SK-N-MC (cell line): ENCODE measurements at regions not wholly inside any gene's neighbourhood (a gene's known extent, or its start where the extent isn't known, plus 50 kb on each side); places are given as distances from the start of the nearest gene placed in this dataset.

Experiments
- DNase-seq: peaks from one replicate; pipeline ENCODE4 v3.0.0-alpha.2; 2011; ENCODE audit warnings: low read depth, low spot score
- H3K27ac ChIP-seq: fragments of 200-600 bp; sonication (generic); 2 replicates; pipeline ENCODE4 v1.5.1; 2016; ENCODE audit warnings: mixed run types
- H3K36me3 ChIP-seq: fragments of 200-600 bp; sonication (generic); 2 replicates; pipeline ENCODE4 v1.6.1; 2017; ENCODE audit warnings: antibody characterized with exemption, low read length, mixed read lengths; ENCODE audit not compliant: insufficient read depth
- H3K4me3 ChIP-seq: fragments of 200-600 bp; sonication (generic); 2 replicates; pipeline ENCODE4 v1.5.1; 2016
- H3K9ac ChIP-seq: fragments of 200-600 bp; sonication (generic); 2 replicates; pipeline ENCODE4 v1.8.0; 2017; ENCODE audit warnings: mixed run types, mixed read lengths; ENCODE audit not compliant: insufficient read length
- H3K9me3 ChIP-seq: fragments of 200-600 bp; sonication (generic); 2 replicates; pipeline ENCODE4 v1.6.1; 2017; ENCODE audit warnings: low read depth, mild to moderate bottlenecking, antibody characterized with exemption, low read length, moderate library complexity, mixed read lengths
- EZH2 ChIP-seq: fragments of 200-600 bp; sonication (generic); IDR thresholded peaks from one replicate; pipeline ENCODE4 v1.6.1; 2017; ENCODE audit warnings: antibody characterized with exemption
- FOXP2 ChIP-seq: optimal IDR thresholded peaks from 2 replicates; pipeline ENCODE3; 2011; ENCODE audit warnings: mild to moderate bottlenecking, moderate library complexity; ENCODE audit not compliant: insufficient read depth; ENCODE audit errors: extremely low read length, control extremely low read depth
- POLR2AphosphoS5 ChIP-seq: IDR thresholded peaks from 2 replicates; pipeline ENCODE4 v1.6.1; 2012; ENCODE audit warnings: mild to moderate bottlenecking, low read depth, low read length, borderline replicate concordance

GRCh38 chr6:92281571-92282076 is 1137.7 kb downstream of the EPHA7 start:
- TF ChIP-seq EZH2: no peak
- no peak for TF ChIP-seq POLR2AphosphoS5
- no peak for TF ChIP-seq FOXP2
- no peaks in the 10 kb centered on the region for H3K36me3 ChIP-seq
- no peaks in the 10 kb centered on the region for H3K9me3 ChIP-seq
- no peak overlapping the region for H3K27ac ChIP-seq
- no peak for DNase-seq
- no peak overlapping the region for H3K9ac ChIP-seq
- H3K4me3 ChIP-seq: no peak overlapping the region

- Histone ChIP-seq H3K27ac (no peak overlapping the region), H3K4me3 (no peak overlapping the region), H3K9me3 (no peaks in the 10 kb centered on the region), H3K9ac (no peak overlapping the region), H3K36me3 (no peaks in the 10 kb centered on the region)
- TF ChIP-seq FOXP2: no peak
- TF ChIP-seq POLR2AphosphoS5: no peak
- DNase-seq: no peak
Observed at GRCh38 chr6:92275150-92275549, 1144.2 kb downstream of the EPHA7 start.

- no peak for DNase-seq
- TF ChIP-seq POLR2AphosphoS5: no peak
- TF ChIP-seq FOXP2: no peak
- TF ChIP-seq EZH2: no peak
- Histone ChIP-seq H3K36me3 (no peaks in the 10 kb centered on the region), H3K27ac (no peak overlapping the region), H3K9me3 (no peaks in the 10 kb centered on the region), H3K4me3 (no peak overlapping the region), H3K9ac (no peak overlapping the region)
Observed at GRCh38 chr6:92274588-92274987, 1144.8 kb downstream of the EPHA7 start.

- Histone ChIP-seq H3K9me3 (no peaks in the 10 kb centered on the region), H3K27ac (no peak overlapping the region), H3K4me3 (no peak overlapping the region), H3K9ac (no peak overlapping the region), H3K36me3 (no peaks in the 10 kb centered on the region)
- DNase-seq: no peak
- no peak for TF ChIP-seq EZH2
- no peak for TF ChIP-seq POLR2AphosphoS5
- no peak for TF ChIP-seq FOXP2
Observed at GRCh38 chr6:92273694-92274093, 1145.7 kb downstream of the EPHA7 start.

- TF ChIP-seq EZH2: no peak
- TF ChIP-seq POLR2AphosphoS5: no peak
- TF ChIP-seq FOXP2: no peak
- DNase-seq: no peak
- Histone ChIP-seq H3K36me3 (no peaks in the 10 kb centered on the region), H3K9ac (no peak overlapping the region), H3K4me3 (no peak overlapping the region), H3K9me3 (no peaks in the 10 kb centered on the region), H3K27ac (no peak overlapping the region)
Observed at GRCh38 chr6:92271091-92271490, 1148.3 kb downstream of the EPHA7 start.

- TF ChIP-seq POLR2AphosphoS5: no peak
- no peak for TF ChIP-seq FOXP2
- Histone ChIP-seq H3K4me3 (no peak overlapping the region), H3K9me3 (no peaks in the 10 kb centered on the region), H3K9ac (no peak overlapping the region), H3K36me3 (no peaks in the 10 kb centered on the region), H3K27ac (no peak overlapping the region)
- DNase-seq: no peak
Observed at GRCh38 chr6:92270365-92270764, 1149.0 kb downstream of the EPHA7 start.

- H3K36me3 ChIP-seq: no peaks in the 10 kb centered on the region
- no peak for TF ChIP-seq EZH2
- TF ChIP-seq POLR2AphosphoS5: no peak
- no peak for TF ChIP-seq FOXP2
- no peak for DNase-seq
- no peaks in the 10 kb centered on the region for H3K9me3 ChIP-seq
- H3K9ac ChIP-seq: no peak overlapping the region
- H3K27ac ChIP-seq: no peak overlapping the region
- no peak overlapping the region for H3K4me3 ChIP-seq
Observed at GRCh38 chr6:92267335-92267734, 1152.0 kb downstream of the EPHA7 start.

GRCh38 chr6:92263864-92264263 is 1155.5 kb downstream of the EPHA7 start:
- Histone ChIP-seq H3K9ac (no peak overlapping the region), H3K27ac (no peak overlapping the region), H3K4me3 (no peak overlapping the region), H3K9me3 (no peaks in the 10 kb centered on the region), H3K36me3 (no peaks in the 10 kb centered on the region)
- no peak for TF ChIP-seq POLR2AphosphoS5
- no peak for TF ChIP-seq EZH2
- TF ChIP-seq FOXP2: no peak
- no peak for DNase-seq

- H3K27ac ChIP-seq: no peak overlapping the region
- H3K9ac ChIP-seq: no peak overlapping the region
- TF ChIP-seq POLR2AphosphoS5 (no peak), EZH2 (no peak), FOXP2 (no peak)
- no peaks in the 10 kb centered on the region for H3K9me3 ChIP-seq
- no peak for DNase-seq
- H3K36me3 ChIP-seq: no peaks in the 10 kb centered on the region
- H3K4me3 ChIP-seq: no peak overlapping the region
Observed at GRCh38 chr6:92259171-92259570, 1160.2 kb downstream of the EPHA7 start.
